Suppressor macrophage treated with lipopolysaccharide for 1 hour (primary cell): ENCODE measurements at regions not wholly inside any gene's neighbourhood (a gene's known extent, or its start where the extent isn't known, plus 50 kb on each side); places are given as distances from the start of the nearest gene placed in this dataset.

Experiments
- DNase-seq, 3 donors: peaks; one replicate each; pipeline ENCODE4 v3.0.0-alpha.2; 2020 to 2022

DNA sequence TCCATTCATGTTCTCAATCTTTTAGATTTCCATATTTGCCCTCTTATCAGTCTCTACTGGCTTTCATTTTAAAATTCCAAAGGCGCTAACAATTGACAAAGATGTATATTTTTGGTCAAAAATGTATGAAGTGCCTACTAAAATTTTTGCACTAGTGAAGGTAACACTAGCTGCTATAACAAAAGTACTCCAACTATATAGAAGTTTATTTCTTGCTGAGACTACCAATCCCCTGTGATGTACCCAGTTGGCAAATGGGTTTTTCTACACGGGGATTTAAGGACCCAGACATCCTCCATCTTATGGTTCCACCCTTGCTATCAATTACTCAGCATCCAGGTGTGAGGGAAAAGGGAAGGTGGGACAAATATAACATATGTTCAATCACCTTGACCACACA is 75.3 kb upstream of the TSPAN8 start:
- DNase-seq: no peak

DNA sequence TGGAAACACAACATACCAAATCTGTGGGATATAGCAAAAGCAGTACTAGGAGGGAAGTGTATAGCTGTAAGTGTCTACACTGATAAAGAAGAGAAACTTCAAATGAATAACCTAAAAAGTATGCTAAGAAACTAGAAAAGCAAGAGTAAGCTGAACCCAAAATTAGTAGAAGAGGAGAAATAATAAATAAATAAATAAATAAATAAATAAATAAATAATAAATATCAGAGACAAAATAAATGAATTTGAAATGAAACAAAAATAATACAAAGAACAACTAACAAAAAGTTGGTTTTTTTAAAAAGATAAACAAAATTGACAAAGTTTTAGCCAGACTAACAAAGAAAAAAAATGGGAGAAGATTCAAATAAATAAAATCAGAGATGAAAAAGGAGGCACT is 72.7 kb upstream of the TSPAN8 start:
- no peak for DNase-seq

DNA sequence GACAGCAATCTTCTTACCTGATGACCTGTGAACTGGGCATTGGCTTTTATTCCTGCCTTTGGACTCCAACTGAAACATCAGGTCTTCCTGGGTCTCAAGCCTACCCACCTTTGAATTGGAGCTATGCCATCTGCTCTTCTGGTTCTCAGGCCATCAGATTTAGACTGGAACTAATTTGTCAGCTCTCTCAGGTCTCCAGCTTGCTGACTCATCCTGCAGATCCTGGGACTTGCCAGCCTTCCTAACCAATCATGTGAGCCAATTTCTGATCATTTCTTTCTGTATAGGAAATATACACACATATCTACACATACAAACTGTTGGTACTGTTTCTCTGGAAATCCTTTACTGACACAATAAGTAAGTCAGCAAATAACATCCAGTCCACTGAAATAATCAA is 65.3 kb upstream of the TSPAN8 start:
- DNase-seq: no peak

DNA sequence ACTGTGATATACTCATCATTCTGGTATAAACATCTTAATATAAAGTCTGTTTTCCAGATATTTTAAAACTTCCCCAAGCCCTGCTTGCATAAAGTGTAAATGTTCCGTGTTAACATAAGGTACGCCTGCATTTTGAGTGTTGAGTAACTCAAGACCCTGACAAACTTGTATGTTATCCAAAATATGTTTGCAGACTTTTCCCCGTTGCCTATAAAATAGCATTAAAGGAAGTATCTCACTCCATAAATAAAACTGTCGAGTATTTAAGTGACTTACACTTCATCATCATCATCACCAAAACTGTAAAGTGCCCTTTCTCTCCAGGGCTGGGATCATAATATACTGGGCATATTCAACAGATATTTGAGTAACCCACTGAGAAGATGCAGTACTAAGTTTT is 64.6 kb upstream of the TSPAN8 start:
- DNase-seq: no peak

DNA sequence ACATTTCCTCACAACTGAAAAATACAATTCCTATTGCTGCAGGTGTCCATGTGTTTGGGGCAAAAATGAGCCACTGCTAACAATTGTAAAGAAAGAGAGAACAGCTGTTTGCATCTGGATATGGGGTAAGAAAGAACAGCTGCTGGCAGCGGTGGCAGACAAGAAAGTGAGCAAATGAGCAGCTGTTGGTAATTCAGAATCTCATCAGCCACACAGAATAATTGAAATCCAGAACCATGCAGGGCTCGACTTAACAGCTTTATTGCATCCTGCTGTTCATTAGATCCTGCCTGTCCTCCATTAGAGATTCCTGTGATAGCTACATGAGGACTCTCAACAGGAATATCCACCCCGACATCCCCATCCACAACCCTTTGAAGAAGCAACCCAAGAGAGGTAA is 62.5 kb upstream of the TSPAN8 start:
- no peak for DNase-seq

DNA sequence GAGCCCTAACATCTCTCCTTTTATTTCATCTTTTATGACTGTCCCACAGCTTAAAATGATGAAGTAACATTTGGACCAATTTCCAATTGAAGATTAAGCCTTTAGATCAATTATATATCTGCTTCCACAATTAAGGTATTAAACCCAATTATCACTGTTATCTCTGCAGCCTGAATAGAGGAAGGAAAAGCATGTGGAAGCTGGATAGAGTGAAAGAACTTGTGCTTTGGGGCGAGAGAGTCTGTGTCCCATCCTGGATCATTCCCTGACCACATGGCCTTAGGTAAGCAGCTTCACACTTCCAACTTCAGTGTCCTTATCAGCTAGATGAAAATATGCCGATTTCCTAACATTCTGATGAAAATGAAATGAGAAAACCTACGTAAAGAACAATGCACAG is 61.4 kb upstream of the TSPAN8 start:
- no peak for DNase-seq

DNA sequence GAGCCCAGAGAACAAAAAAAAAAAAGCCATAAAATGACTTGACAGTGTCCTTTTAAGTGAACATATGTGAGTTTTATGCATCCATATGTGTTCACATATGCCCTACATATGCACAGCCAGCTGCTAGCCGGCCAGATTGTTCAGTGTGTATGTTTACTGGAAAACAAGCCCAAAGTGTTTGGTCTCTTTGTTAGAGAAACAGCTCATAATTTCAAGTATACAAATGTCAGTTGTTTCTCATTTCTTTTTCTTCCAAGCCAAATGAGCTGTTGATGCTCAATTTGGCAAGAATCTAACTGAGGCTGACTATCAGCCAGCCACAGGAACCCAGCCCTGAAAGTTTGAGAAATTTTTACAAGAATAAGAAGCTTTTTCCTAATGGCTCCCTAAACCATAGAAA is 60.8 kb upstream of the TSPAN8 start:
- no peak for DNase-seq

DNA sequence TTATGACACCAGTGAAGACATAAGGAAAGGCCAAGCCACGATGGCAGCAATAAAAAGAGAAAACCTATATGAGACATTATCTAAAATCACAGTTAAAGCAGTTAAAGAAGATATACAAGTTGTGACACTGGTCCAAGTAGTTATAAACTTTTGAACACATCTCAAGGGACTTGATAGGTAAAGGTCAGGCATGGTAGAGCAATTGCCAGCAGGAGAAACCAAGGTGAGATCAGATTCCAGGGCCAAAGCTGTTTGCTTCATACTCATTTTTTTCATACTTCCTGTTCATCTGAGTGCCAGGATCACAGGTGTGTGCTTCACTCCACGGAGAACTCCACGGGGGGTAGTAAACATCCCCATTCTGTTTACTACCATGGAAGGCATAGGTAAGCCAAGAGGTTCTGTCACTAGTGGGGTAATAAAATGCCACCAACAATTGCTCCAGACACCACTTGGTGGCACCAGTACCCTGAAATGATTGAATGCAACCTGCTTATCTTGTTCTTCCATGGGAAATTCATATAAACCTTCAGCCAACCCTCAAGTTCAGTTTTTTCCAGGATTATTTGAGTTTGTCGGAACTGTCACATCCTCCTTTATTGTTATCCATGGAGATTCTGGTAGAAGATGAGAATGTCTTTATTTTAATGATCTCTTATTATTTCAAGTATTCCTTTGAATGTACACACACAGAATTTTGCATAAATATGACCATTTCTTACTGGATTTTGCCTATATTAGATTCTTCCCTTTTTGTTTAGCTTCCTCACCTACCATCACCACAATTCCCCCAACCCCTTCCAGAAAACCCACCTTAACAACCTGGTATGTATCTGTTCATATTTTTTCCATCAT is 59.2 kb upstream of the TSPAN8 start:
- DNase-seq: peak in 2 of 3 donors; percentile 0 to 1

DNA sequence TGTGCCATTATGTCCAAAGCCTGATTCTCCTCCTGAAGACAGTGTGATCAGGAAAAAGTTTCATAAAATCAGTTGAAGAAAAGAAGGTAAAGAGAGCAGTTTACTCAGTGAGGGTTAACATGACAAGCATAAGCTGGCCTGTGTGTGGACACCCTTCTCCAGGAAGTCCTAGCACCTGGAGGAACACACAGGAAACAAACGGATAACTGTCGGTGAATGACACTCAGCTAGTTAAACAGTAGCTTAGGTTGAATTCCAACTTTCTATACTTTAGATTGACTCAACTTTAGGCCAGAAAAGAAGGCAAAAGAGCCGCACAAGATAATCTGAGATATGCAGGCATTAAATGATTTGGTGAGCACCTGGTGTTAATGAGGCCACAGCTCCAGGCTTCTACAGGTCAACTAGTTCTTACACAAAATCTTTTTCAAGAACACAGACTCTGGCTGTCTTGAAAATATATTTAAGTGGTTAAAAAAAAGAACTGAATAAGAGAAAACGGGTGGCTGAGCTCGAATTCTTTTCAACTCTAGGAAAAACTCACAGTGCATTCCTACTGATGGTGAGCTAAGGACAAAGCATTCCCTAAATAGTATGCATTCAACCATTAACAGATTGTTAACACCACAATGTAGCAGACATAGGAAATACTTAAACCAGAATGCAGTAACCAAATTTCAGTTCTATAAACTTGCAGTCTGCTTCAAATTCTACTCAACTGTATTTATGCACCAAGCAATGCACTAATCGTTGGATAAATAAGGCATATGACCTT is 56.9 kb upstream of the TSPAN8 start:
- no peak for DNase-seq

DNA sequence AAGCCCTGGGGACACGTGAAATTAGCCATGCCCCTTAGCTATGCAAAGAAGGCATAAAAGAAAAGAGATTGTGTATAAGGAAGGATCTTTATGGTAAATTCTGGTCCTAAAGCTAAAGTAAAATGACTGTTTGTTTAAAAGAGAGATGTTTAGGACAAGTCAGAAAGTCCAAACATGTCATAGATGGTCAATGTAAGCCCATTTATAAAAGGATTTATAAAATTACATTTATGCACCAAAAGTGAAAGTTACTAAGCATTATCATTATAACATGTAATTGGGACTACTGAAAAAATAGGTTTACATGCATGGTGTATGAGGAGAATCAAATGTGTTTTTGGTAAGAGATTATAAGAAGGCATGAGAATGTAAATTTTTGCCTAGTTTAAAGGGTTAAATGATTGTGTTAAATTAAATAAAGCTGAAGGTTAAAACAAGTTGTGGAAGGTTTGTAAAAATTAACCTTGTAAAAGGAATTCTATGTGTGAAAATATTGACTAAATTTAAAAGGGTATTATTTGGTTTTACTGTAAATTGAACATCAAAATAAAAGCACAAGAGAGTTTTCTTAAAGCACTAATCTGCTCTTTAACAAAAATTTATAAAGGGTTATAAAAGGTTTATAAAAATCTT is 50.4 kb upstream of the TSPAN8 start:
- DNase-seq: no peak
